ENCODE measurements at regions not wholly inside any gene's neighbourhood (a gene's known extent, or its start where the extent isn't known, plus 50 kb on each side); places are given as distances from the start of the nearest gene placed in this dataset.

- TF ChIP-seq CTCF (IDR thresholded peaks at IDR 0.05), result no peak
- no peak for TF ChIP-seq ZFX (IDR thresholded peaks at IDR 0.05; ENCODE audit: borderline replicate concordance)
Measured at GRCh38 chr3:144275005-144275404, 303.4 kb downstream of the DIPK2A start.

Data from 22Rv1 (cell line).